ENCODE measurements at regions not wholly inside any gene's neighbourhood (a gene's known extent, or its start where the extent isn't known, plus 50 kb on each side); places are given as distances from the start of the nearest gene placed in this dataset.
"Not testable (repeated sequence)": the region's sequence is repeated elsewhere in the genome, so short reads cannot be mapped to it uniquely, and the experiment has no call there.

DNA sequence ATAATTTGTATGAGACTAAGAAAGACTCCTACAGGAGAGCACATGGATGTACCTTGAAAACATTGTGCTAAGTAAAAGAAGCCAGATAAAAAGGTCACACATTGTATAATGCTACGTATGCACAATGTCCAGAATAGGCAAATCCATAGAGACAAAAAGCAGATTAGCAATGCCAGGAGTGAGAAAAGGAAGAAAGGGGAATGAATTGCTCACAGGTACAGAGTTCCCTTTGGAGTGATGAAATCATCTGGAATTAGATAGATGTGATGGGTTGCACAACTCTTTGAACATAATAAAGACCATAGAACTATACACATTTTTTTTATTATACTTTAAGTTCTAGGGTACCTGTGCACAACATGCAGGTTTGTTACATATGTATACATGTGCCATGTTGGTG lies 1218.9 kb upstream of the TMEM132C start:
- DNase-seq: no peak
- in situ Hi-C loops (cut with HindIII; ENCODE audit: low pct_ligation_motif_present, low sequenced_read_pairs): no loop called here
- no peak overlapping the region for H3K27ac ChIP-seq
- H3K27me3 ChIP-seq (replicated peaks): no peaks in the 10 kb centered on the region
- TF ChIP-seq, protein P1, sequence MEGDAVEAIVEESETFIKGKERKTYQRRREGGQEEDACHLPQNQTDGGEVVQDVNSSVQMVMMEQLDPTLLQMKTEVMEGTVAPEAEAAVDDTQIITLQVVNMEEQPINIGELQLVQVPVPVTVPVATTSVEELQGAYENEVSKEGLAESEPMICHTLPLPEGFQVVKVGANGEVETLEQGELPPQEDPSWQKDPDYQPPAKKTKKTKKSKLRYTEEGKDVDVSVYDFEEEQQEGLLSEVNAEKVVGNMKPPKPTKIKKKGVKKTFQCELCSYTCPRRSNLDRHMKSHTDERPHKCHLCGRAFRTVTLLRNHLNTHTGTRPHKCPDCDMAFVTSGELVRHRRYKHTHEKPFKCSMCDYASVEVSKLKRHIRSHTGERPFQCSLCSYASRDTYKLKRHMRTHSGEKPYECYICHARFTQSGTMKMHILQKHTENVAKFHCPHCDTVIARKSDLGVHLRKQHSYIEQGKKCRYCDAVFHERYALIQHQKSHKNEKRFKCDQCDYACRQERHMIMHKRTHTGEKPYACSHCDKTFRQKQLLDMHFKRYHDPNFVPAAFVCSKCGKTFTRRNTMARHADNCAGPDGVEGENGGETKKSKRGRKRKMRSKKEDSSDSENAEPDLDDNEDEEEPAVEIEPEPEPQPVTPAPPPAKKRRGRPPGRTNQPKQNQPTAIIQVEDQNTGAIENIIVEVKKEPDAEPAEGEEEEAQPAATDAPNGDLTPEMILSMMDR (IDR thresholded peaks at IDR 0.05; ENCODE audit: low read depth, low read length, missing control alignments): no peak
- H3K4me3 ChIP-seq (ENCODE audit: low read depth, low read length): no peak overlapping the region
- no peaks in the 10 kb centered on the region for H3K36me3 ChIP-seq (replicated peaks)

DNA sequence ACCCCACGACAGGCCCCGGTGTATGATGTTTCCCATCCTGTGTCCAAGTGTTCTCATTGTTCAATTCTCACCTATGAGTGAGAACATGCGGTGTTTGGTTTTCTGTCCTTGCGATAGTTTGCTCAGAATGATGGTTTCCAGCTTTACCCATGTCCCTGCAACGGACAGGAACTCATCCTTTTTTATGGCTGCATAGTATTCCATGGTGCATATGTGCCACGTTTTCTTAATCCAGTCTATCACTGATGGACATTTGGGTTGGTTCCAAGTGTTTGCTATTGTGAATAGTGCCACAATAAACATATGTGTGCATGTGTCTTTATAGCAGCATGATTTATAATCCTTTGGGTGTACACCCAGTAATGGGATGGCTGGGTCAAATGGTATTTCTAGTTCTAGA lies 1218.4 kb upstream of the TMEM132C start:
- H3K27me3 ChIP-seq (replicated peaks); H3K27ac ChIP-seq; in situ Hi-C loops (cut with HindIII; ENCODE audit: low pct_ligation_motif_present, low sequenced_read_pairs); H3K4me3 ChIP-seq (ENCODE audit: low read depth, low read length); H3K36me3 ChIP-seq (replicated peaks); DNase-seq: not testable (repeated sequence)

DNA sequence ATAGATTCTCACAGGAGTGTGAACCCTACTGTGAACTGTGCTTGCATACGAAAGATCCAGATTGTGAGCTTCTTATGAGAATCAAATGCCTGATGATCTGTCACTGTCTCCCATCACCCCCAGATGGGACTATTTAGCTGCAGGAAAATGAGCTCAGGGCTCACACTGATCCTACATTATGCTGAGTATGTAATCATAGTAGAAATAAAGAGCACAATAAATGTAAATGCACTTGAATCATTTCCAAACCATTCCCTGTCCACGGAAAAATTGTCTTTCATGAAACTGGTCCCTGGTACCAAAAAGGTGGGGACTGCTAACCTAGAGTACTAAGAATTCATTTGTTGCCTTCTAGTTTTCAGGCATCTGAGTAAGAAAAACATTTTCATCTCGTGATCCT lies 1215.8 kb upstream of the TMEM132C start:
- H3K27ac ChIP-seq: no peak overlapping the region
- DNase-seq: no peak
- H3K27me3 ChIP-seq (replicated peaks): no peaks in the 10 kb centered on the region
- H3K4me3 ChIP-seq (ENCODE audit: low read depth, low read length): no peak overlapping the region
- no peaks in the 10 kb centered on the region for H3K36me3 ChIP-seq (replicated peaks)
- TF ChIP-seq, protein P1 (IDR thresholded peaks at IDR 0.05; ENCODE audit: low read depth, low read length, missing control alignments): no peak
- in situ Hi-C loops (cut with HindIII; ENCODE audit: low pct_ligation_motif_present, low sequenced_read_pairs): no loop called here

DNA sequence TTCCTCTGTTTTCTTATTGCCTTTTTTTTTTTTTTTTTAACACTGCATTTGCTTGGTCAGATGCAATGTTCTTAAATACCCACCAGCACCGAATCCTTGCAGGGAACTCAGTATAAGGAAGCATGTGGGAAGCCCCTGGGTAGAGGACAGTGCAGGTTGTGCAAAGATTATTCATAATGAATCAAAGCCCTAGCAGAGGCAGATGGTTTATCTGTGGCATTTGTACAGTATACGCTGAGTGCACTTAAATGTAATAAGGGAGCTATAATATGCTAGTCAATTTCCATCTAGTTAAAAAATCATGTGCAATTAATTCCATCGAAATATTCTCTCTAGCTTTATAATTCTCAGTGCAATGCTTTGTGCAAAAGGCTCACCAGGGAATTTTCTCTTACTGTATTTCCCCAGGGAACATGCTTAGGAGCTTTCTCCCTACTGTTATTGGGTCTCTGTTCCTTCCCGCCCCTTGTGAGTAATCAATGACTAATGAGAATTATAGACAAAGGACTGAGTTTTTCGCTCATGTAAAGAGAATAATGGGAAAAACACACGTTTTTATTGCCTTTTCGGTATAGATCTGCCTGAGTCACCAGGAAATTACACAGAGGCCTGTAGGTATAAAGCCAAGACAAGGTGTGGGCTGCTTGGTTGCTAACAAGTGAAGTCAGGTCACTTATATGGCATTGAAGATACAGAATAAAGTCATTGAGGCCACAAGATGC lies 1214.3 kb upstream of the TMEM132C start:
- Histone ChIP-seq H3K4me3 (ENCODE audit: low read depth, low read length) (no peak overlapping the region), H3K27ac (peak overlapping the region; percentile 72), H3K27me3 (replicated peaks) (no peaks in the 10 kb centered on the region), H3K36me3 (replicated peaks) (no peaks in the 10 kb centered on the region)
- TF ChIP-seq, protein P1 (IDR thresholded peaks at IDR 0.05; ENCODE audit: low read depth, low read length, missing control alignments): no peak
- DNase-seq: peak; percentile 68
- in situ Hi-C loops (cut with HindIII; ENCODE audit: low pct_ligation_motif_present, low sequenced_read_pairs): no loop called here

DNA sequence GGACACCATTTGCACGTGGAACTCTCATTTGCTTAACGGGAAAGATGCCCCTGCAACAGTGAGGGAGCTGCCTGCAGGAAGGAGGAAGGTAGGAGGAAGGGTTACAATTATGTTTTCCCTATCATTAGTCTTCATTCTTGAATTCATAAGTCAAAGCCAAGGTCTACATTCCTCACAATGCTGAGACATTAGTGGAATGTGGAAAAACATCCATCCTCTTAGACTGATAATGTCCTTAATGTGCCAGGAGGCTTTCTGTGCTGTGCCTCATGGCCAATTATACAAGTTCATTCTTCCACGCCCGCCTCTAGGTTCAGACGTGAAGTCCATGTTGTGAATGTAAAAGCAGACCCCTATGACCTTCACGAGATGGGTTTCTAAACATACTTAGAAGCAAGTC lies 1212.4 kb upstream of the TMEM132C start:
- Histone ChIP-seq H3K4me3 (ENCODE audit: low read depth, low read length) (no peak overlapping the region), H3K36me3 (replicated peaks) (no peaks in the 10 kb centered on the region), H3K27ac (no peak overlapping the region), H3K27me3 (replicated peaks) (no peaks in the 10 kb centered on the region)
- in situ Hi-C loops (cut with HindIII; ENCODE audit: low pct_ligation_motif_present, low sequenced_read_pairs): no loop called here
- TF ChIP-seq, protein P1 (IDR thresholded peaks at IDR 0.05; ENCODE audit: low read depth, low read length, missing control alignments): no peak
- peak; percentile 38 for DNase-seq

DNA sequence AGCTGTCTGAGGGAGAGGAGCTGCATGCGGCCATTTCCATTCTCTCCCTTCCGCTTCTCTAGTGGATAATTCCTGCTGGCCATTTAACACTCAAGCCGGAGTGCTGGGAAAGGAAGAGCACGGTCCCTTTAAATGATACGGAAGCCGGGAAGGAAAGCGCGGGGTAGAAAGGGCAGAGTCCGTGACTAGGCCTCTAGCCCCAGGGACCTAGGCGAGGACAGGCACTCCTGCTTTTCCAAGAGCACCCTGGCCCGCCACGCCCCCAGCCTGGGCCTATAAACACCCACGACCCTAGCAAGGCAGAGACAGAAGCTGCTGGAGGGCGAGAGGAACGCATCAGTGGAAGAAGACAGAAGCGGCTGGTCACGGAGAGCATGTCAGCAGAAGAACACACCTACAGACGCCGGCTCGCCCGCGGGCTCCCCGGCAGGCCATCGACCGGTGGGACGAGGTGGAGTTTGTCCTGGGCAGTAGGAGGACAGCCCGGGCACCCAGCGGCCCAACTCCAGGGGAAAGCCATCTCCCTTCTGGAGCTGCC lies 1206.6 kb upstream of the TMEM132C start:
- in situ Hi-C loops (cut with HindIII; ENCODE audit: low pct_ligation_motif_present, low sequenced_read_pairs): no loop called here
- Histone ChIP-seq H3K36me3 (replicated peaks) (no peaks in the 10 kb centered on the region), H3K27ac (no peak overlapping the region), H3K4me3 (ENCODE audit: low read depth, low read length) (no peak overlapping the region), H3K27me3 (replicated peaks) (no peaks in the 10 kb centered on the region)
- no peak for DNase-seq
- TF ChIP-seq, protein P1 (IDR thresholded peaks at IDR 0.05; ENCODE audit: low read depth, low read length, missing control alignments): no peak
